Eye (tissue), 1 donor: ENCODE measurements at regions not wholly inside any gene's neighbourhood (a gene's known extent, or its start where the extent isn't known, plus 50 kb on each side); places are given as distances from the start of the nearest gene placed in this dataset.
A peak's percentile ranks its signal among the peaks of the same experiment; 100 is the strongest.

Experiments
- DNase-seq: peaks from one replicate; pipeline ENCODE4 v3.0.0-alpha.2; 2015

- no peak for DNase-seq
These were observed 142.2 kb downstream of the OPN5 start for GRCh38 chr6:47924001-47924400.

GRCh38 chr6:47922391-47922790, 140.6 kb downstream of the OPN5 start:
- DNase-seq = peak; percentile 56

GRCh38 chr6:47919875-47920274, 138.0 kb downstream of the OPN5 start:
- DNase-seq = no peak

GRCh38 chr6:47917811-47918210, 136.0 kb downstream of the OPN5 start:
- DNase-seq = no peak

- DNase-seq = no peak
These were observed 135.4 kb downstream of the OPN5 start for GRCh38 chr6:47917202-47917601.

- no peak for DNase-seq
These were observed 133.2 kb downstream of the OPN5 start for GRCh38 chr6:47915017-47915416.

- no peak for DNase-seq
These were observed 126.4 kb downstream of the OPN5 start for GRCh38 chr6:47908271-47908670.

- DNase-seq = no peak
These were observed 123.9 kb downstream of the OPN5 start for GRCh38 chr6:47905717-47906116.

GRCh38 chr6:47897247-47897646, 115.4 kb downstream of the OPN5 start:
- DNase-seq = no peak

- DNase-seq = no peak
These were observed 108.6 kb downstream of the OPN5 start for GRCh38 chr6:47890326-47890875.

- no peak for DNase-seq
These were observed 97.2 kb downstream of the OPN5 start for GRCh38 chr6:47879015-47879414.
